ENCODE measurements at regions not wholly inside any gene's neighbourhood (a gene's known extent, or its start where the extent isn't known, plus 50 kb on each side); places are given as distances from the start of the nearest gene placed in this dataset.
A peak's percentile ranks its signal among the peaks of the same experiment; 100 is the strongest.

DNA sequence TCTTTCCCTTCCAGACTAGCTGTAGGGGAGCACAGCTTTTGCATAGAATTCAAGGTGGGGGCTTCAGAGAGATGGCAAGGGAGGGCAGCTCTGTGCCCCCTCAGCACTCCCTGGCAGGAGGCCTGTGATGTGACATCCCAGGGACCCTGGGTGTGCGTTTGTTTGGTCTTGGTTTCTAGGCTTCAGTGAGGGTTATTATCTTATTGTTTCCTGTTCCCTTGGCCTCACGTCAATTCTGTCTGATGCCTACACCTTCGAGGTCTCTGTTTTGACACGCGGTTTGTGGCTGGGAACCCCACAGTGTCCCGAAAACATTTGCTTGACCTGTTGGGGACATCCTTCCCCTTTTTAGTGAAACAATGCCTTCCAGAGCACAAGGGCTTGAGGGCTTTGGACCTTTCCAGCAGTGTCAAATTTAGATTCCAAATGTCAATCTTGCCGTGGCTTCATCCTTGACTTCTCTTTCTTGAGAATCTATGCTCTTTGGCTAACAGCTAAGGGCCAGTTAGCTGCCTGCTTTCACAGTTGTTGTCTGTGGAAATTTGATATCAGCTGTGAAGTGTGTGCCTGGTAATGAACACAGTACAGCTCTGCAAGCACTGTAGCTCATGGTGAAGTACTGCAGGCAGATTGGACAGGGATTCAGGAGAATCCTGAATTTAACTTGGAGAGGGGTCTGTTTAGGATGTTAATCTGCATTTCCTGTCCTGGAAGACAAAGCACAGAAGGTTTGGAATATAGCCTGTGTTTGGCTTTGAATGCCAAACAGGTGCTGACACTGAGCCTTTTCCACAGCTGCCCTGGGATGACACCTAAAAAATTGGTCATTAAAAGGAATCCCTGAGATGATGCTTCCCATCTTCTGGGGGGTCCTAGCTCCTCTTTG is 108.2 kb upstream of the CXCR4 start (continued):
- TF ChIP-seq MEF2A (IDR thresholded peaks at IDR 0.05; ENCODE audit: insufficient read depth, low read depth, low read length) (no peak), SP1 (IDR thresholded peaks at IDR 0.05; ENCODE audit: low read depth, low read length) (no peak), NR2C1 (IDR thresholded peaks at IDR 0.05) (0 out of 2 replicates have a peak, but pooled peaks have one; percentile 7), CHD1 (IDR thresholded peaks at IDR 0.05; ENCODE audit: low read depth, low read length) (no peak), IRF4 (IDR thresholded peaks at IDR 0.05; ENCODE audit: low read depth, low read length) (no peak), IKZF2 (IDR thresholded peaks at IDR 0.05) (peak; percentile 91), BACH1 (IDR thresholded peaks at IDR 0.05; ENCODE audit: borderline replicate concordance) (0 out of 2 replicates have a peak, but pooled peaks have one; percentile 41), SREBF2 (IDR thresholded peaks at IDR 0.05; ENCODE audit: low read length) (no peak), ZNF207 (IDR thresholded peaks at IDR 0.05; ENCODE audit: borderline replicate concordance) (0 out of 2 replicates have a peak, but pooled peaks have one; percentile 13), SMAD5 (IDR thresholded peaks at IDR 0.05; ENCODE audit: low read depth) (no peak)
- TF ChIP-seq, protein P1, sequence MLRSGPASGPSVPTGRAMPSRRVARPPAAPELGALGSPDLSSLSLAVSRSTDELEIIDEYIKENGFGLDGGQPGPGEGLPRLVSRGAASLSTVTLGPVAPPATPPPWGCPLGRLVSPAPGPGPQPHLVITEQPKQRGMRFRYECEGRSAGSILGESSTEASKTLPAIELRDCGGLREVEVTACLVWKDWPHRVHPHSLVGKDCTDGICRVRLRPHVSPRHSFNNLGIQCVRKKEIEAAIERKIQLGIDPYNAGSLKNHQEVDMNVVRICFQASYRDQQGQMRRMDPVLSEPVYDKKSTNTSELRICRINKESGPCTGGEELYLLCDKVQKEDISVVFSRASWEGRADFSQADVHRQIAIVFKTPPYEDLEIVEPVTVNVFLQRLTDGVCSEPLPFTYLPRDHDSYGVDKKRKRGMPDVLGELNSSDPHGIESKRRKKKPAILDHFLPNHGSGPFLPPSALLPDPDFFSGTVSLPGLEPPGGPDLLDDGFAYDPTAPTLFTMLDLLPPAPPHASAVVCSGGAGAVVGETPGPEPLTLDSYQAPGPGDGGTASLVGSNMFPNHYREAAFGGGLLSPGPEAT (IDR thresholded peaks at IDR 0.05; ENCODE audit: low read depth) = peak; percentile 74; the same call in 1 of the 2 replicates
- TF ChIP-seq, protein P2, sequence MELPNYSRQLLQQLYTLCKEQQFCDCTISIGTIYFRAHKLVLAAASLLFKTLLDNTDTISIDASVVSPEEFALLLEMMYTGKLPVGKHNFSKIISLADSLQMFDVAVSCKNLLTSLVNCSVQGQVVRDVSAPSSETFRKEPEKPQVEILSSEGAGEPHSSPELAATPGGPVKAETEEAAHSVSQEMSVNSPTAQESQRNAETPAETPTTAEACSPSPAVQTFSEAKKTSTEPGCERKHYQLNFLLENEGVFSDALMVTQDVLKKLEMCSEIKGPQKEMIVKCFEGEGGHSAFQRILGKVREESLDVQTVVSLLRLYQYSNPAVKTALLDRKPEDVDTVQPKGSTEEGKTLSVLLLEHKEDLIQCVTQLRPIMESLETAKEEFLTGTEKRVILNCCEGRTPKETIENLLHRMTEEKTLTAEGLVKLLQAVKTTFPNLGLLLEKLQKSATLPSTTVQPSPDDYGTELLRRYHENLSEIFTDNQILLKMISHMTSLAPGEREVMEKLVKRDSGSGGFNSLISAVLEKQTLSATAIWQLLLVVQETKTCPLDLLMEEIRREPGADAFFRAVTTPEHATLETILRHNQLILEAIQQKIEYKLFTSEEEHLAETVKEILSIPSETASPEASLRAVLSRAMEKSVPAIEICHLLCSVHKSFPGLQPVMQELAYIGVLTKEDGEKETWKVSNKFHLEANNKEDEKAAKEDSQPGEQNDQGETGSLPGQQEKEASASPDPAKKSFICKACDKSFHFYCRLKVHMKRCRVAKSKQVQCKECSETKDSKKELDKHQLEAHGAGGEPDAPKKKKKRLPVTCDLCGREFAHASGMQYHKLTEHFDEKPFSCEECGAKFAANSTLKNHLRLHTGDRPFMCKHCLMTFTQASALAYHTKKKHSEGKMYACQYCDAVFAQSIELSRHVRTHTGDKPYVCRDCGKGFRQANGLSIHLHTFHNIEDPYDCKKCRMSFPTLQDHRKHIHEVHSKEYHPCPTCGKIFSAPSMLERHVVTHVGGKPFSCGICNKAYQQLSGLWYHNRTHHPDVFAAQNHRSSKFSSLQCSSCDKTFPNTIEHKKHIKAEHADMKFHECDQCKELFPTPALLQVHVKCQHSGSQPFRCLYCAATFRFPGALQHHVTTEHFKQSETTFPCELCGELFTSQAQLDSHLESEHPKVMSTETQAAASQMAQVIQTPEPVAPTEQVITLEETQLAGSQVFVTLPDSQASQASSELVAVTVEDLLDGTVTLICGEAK (IDR thresholded peaks at IDR 0.05; ENCODE audit: borderline replicate concordance) = no peak
- TF ChIP-seq, protein P3, sequence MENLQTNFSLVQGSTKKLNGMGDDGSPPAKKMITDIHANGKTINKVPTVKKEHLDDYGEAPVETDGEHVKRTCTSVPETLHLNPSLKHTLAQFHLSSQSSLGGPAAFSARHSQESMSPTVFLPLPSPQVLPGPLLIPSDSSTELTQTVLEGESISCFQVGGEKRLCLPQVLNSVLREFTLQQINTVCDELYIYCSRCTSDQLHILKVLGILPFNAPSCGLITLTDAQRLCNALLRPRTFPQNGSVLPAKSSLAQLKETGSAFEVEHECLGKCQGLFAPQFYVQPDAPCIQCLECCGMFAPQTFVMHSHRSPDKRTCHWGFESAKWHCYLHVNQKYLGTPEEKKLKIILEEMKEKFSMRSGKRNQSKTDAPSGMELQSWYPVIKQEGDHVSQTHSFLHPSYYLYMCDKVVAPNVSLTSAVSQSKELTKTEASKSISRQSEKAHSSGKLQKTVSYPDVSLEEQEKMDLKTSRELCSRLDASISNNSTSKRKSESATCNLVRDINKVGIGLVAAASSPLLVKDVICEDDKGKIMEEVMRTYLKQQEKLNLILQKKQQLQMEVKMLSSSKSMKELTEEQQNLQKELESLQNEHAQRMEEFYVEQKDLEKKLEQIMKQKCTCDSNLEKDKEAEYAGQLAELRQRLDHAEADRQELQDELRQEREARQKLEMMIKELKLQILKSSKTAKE (IDR thresholded peaks at IDR 0.05; ENCODE audit: low read depth, poor library complexity, severe bottlenecking) = peak; percentile 77
- TF ChIP-seq, protein P4, sequence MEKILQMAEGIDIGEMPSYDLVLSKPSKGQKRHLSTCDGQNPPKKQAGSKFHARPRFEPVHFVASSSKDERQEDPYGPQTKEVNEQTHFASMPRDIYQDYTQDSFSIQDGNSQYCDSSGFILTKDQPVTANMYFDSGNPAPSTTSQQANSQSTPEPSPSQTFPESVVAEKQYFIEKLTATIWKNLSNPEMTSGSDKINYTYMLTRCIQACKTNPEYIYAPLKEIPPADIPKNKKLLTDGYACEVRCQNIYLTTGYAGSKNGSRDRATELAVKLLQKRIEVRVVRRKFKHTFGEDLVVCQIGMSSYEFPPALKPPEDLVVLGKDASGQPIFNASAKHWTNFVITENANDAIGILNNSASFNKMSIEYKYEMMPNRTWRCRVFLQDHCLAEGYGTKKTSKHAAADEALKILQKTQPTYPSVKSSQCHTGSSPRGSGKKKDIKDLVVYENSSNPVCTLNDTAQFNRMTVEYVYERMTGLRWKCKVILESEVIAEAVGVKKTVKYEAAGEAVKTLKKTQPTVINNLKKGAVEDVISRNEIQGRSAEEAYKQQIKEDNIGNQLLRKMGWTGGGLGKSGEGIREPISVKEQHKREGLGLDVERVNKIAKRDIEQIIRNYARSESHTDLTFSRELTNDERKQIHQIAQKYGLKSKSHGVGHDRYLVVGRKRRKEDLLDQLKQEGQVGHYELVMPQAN (conservative IDR thresholded peaks at IDR 0.05) = no peak
- TF ChIP-seq, protein P5, sequence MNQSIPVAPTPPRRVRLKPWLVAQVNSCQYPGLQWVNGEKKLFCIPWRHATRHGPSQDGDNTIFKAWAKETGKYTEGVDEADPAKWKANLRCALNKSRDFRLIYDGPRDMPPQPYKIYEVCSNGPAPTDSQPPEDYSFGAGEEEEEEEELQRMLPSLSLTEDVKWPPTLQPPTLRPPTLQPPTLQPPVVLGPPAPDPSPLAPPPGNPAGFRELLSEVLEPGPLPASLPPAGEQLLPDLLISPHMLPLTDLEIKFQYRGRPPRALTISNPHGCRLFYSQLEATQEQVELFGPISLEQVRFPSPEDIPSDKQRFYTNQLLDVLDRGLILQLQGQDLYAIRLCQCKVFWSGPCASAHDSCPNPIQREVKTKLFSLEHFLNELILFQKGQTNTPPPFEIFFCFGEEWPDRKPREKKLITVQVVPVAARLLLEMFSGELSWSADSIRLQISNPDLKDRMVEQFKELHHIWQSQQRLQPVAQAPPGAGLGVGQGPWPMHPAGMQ (IDR thresholded peaks at IDR 0.05; ENCODE audit: borderline replicate concordance) = no peak; the same call in 1 of the 2 replicates
- TF ChIP-seq, protein P6, sequence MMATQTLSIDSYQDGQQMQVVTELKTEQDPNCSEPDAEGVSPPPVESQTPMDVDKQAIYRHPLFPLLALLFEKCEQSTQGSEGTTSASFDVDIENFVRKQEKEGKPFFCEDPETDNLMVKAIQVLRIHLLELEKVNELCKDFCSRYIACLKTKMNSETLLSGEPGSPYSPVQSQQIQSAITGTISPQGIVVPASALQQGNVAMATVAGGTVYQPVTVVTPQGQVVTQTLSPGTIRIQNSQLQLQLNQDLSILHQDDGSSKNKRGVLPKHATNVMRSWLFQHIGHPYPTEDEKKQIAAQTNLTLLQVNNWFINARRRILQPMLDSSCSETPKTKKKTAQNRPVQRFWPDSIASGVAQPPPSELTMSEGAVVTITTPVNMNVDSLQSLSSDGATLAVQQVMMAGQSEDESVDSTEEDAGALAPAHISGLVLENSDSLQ (IDR thresholded peaks at IDR 0.05) = peak; percentile 38; the same call in 1 of the 2 replicates

All from GM12878 (cell line).